ENCODE measurements at regions not wholly inside any gene's neighbourhood (a gene's known extent, or its start where the extent isn't known, plus 50 kb on each side); places are given as distances from the start of the nearest gene placed in this dataset.

DNA sequence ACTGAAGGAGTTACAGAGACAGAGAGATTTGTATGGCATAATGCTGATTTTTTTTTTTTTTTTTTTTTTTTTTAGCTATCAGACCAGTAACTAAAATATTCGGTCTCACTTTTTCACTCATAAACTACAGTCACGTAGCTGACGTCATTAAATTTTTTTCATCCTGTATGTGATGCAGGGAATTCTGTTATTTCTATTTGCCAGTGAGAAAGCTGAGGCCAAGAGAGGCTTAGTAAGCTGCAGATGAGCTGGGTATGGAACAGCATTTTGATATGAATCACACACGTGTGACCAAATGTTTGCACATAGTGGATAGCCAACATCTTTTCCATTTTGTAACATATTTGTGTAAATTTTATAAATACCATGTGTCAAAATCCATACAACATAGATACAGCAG lies 79.1 kb upstream of the EPB41L3 start:
- no peak for DNase-seq (ENCODE audit: low read depth)
- H3K4me3 ChIP-seq (ENCODE audit: low read depth, low read length), result no peak overlapping the region
- TF ChIP-seq, protein P1, sequence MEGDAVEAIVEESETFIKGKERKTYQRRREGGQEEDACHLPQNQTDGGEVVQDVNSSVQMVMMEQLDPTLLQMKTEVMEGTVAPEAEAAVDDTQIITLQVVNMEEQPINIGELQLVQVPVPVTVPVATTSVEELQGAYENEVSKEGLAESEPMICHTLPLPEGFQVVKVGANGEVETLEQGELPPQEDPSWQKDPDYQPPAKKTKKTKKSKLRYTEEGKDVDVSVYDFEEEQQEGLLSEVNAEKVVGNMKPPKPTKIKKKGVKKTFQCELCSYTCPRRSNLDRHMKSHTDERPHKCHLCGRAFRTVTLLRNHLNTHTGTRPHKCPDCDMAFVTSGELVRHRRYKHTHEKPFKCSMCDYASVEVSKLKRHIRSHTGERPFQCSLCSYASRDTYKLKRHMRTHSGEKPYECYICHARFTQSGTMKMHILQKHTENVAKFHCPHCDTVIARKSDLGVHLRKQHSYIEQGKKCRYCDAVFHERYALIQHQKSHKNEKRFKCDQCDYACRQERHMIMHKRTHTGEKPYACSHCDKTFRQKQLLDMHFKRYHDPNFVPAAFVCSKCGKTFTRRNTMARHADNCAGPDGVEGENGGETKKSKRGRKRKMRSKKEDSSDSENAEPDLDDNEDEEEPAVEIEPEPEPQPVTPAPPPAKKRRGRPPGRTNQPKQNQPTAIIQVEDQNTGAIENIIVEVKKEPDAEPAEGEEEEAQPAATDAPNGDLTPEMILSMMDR (IDR thresholded peaks at IDR 0.05; ENCODE audit: insufficient read depth, low read depth, low read length), result no peak

DNA sequence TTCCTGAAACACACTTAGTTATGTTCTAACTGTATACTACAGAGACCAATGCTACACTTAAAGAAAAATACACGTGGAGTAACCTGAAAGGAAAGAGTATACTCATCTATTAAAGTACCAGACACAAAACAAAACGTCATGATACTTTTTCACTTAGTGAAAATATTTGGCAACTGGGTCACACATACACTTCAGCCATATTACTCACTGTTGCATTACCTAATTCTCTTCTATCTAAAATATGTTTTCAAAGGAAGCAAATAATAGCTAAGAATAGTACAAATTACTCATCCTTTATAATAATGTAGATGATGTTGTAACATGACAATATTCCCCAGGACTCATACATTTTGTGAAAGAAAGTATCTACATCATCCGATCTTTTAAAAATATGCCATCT lies 76.5 kb upstream of the EPB41L3 start:
- TF ChIP-seq, protein P1 (IDR thresholded peaks at IDR 0.05; ENCODE audit: insufficient read depth, low read depth, low read length), result no peak
- DNase-seq (ENCODE audit: low read depth), result no peak
- no peak overlapping the region for H3K4me3 ChIP-seq (ENCODE audit: low read depth, low read length)

DNA sequence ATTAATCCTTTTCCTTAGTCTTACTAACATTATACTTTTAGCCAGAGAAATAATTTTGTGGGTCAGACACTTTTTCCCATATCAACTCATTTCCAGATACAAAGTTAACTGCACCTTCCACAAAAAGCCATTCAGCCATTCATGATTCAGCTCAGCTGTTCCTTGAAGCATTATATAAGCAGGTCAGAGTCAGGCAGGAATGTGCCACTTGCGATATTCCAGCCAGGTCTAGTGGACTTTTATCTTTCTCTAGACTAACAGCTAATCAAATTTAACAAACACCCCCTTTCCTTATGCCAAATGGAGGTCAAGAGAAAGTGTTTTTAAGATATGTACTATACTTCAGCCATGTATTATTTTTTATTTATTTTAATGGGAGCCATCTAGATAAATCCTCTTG lies 75.6 kb upstream of the EPB41L3 start:
- TF ChIP-seq, protein P1 (IDR thresholded peaks at IDR 0.05; ENCODE audit: insufficient read depth, low read depth, low read length), result no peak
- DNase-seq (ENCODE audit: low read depth), result no peak
- no peak overlapping the region for H3K4me3 ChIP-seq (ENCODE audit: low read depth, low read length)

DNA sequence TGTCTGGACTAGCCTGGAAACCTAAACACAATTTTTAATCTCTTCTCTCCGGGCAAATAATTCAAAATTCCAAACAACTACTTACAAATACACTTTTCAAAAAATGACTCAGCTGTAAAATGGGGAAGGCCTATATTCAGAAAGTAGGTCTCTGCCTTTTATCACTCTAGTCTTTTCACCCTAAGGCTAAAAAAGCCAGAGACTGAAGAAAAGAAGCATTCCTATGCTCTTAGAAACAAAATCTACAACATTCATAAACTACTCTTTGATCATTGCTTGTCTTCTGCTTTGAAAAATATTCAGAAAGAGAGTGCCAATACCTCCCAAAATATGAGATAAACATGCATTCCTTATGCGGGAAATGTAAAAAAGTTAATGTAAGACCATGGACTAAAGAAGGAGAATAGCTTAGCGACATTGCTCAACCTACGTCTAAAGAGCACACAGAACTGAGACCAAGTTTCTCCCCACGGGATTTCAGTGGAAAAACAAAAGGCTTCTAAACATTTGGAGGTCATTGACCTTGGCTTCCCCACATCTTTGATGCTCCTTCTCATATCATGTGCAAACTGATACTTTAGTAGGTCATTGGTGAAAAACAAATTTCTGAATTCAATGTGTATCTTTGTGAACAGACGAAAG lies 74.4 kb upstream of the EPB41L3 start:
- no peak overlapping the region for H3K4me3 ChIP-seq (ENCODE audit: low read depth, low read length)
- TF ChIP-seq, protein P1 (IDR thresholded peaks at IDR 0.05; ENCODE audit: insufficient read depth, low read depth, low read length), result no peak
- DNase-seq (ENCODE audit: low read depth), result no peak

DNA sequence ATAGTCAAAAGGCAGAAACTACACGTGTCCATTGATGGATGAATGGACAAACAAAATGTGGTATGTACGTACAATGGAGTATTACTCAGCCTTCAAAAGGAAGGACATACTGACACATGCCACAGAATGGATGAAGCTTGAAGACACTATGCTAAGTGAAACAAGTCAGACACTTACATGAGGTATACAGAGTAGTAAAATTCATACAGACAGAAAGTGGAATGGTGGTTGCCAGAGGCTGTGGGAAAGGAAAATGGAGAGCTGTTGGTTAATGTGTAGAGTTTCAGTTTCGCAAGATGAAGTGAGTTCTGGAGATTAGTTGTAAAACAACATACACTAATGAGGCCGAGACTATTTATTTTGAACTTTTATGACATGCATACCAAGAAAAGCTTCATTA lies 67.4 kb upstream of the EPB41L3 start:
- no peak for DNase-seq (ENCODE audit: low read depth)
- TF ChIP-seq, protein P1 (IDR thresholded peaks at IDR 0.05; ENCODE audit: insufficient read depth, low read depth, low read length), result no peak
- H3K4me3 ChIP-seq (ENCODE audit: low read depth, low read length), result no peak overlapping the region

DNA sequence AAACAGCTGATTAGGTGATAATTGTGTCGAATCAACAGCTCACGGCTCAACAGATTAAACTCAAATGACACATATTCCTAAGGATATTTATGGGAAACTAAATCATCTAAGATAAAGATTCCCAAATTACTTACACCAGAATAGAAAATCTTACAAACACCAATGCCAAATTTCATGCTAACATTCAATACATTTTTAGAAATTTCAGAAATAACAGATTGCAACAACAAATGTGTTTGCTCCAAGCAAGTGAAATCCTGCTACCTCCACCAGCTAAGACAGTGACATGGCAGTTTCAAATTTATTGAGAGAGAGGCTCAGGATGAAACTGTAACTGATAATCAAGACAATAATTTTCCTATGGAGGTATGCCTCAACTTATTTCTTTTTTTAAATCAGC lies 65.0 kb upstream of the EPB41L3 start:
- TF ChIP-seq, protein P1 (IDR thresholded peaks at IDR 0.05; ENCODE audit: insufficient read depth, low read depth, low read length), result no peak
- no peak overlapping the region for H3K4me3 ChIP-seq (ENCODE audit: low read depth, low read length)
- no peak for DNase-seq (ENCODE audit: low read depth)

DNA sequence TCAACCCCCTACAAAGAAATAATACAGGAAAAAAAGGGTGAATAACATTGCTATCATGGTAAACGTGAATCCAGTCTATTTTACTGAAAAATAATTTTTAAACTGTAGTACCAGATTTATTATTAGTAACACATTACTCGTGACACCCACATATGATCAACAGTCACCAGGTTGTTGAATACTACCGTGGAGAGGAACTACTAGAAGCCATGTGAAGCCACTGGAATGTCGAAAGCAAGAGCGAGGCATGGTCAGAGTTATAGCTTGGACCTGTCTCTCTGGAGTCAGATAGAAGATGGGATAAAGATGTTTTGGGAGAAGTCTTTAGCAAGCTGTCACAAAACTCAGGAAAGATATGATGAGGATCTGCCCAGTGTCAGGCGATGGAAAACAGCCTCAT lies 63.2 kb upstream of the EPB41L3 start:
- no peak overlapping the region for H3K4me3 ChIP-seq (ENCODE audit: low read depth, low read length)
- TF ChIP-seq, protein P1 (IDR thresholded peaks at IDR 0.05; ENCODE audit: insufficient read depth, low read depth, low read length), result no peak
- no peak for DNase-seq (ENCODE audit: low read depth)

Data from fibroblast of villous mesenchyme (primary cell).